Progenitor cell of endocrine pancreas (in vitro differentiated cells): ENCODE measurements at regions not wholly inside any gene's neighbourhood (a gene's known extent, or its start where the extent isn't known, plus 50 kb on each side); places are given as distances from the start of the nearest gene placed in this dataset.

ENCODE experiments used
- DNase-seq: peaks from one replicate; pipeline ENCODE4 v3.0.0; 2021; ENCODE audit warnings: low spot score; ENCODE audit not compliant: unreplicated experiment
- H3K27ac Mint-ChIP-seq: 2 replicates; pipeline ENCODE4 v1.8.0; 2021; ENCODE audit warnings: mild to moderate bottlenecking, moderate library complexity, mixed read lengths
- H3K27me3 Mint-ChIP-seq: 2 replicates; pipeline ENCODE4 v1.8.0; 2021; ENCODE audit warnings: mixed read lengths
- H3K36me3 Mint-ChIP-seq: 2 replicates; pipeline ENCODE4 v1.8.0; 2022; ENCODE audit warnings: mixed read lengths; ENCODE audit not compliant: insufficient read depth
- H3K4me1 Mint-ChIP-seq: 2 replicates; pipeline ENCODE4 v1.8.0; 2021; ENCODE audit warnings: low read depth, mixed read lengths
- H3K4me3 Mint-ChIP-seq: 2 replicates; pipeline ENCODE4 v1.8.0; 2021; ENCODE audit warnings: low read depth, mild to moderate bottlenecking, moderate library complexity, mixed read lengths
- H3K9me3 Mint-ChIP-seq: 2 replicates; pipeline ENCODE4 v1.8.0; 2021; ENCODE audit warnings: low read depth, mixed read lengths
- CTCF ChIP-seq: fragments of 200-600 bp; sonication (generic); IDR thresholded peaks from one replicate; pipeline ENCODE4 v1.5.0; 2021; ENCODE audit warnings: antibody characterized with exemption, mild to moderate bottlenecking; ENCODE audit not compliant: unreplicated experiment

GRCh38 chr10:65032867-65033769, 1511.9 kb downstream of the REEP3 start:
- H3K9me3 Mint-ChIP-seq = peaks cover 16% of the 10 kb centered on the region
- DNase-seq = no peak
- H3K27me3 Mint-ChIP-seq = no peaks in the 10 kb centered on the region
- TF ChIP-seq CTCF = no peak
- H3K4me3 Mint-ChIP-seq = no peak overlapping the region
- no peaks in the 10 kb centered on the region for H3K36me3 Mint-ChIP-seq
- peaks cover 11% of the 10 kb centered on the region for H3K4me1 Mint-ChIP-seq
- H3K27ac Mint-ChIP-seq = peak overlapping the region; percentile 71

DNA sequence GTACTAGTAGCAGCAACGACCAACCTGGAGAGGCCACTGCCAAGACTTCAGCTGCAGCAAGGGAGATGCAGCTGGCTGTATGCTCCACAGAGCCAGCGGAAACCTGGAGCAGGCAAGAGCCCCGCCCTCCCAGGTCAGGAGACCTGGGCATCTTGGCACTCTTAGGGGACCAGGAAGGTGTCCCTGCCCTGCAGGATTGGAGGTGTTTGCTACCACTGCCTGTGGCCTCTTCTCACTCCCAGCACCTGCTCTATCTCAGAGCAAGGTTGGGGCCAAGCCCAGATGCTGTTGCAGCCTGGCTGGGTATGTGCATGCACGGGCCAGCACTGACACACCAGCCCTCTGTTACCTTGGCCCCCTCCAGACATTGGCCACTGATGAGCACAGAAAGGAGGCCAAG, 1512.8 kb downstream of the REEP3 start:
- DNase-seq = no peak
- no peak overlapping the region for H3K4me3 Mint-ChIP-seq
- peaks cover 16% of the 10 kb centered on the region for H3K9me3 Mint-ChIP-seq
- no peak for TF ChIP-seq CTCF
- no peaks in the 10 kb centered on the region for H3K36me3 Mint-ChIP-seq
- peak overlapping the region; percentile 71 for H3K27ac Mint-ChIP-seq
- peaks cover 11% of the 10 kb centered on the region for H3K4me1 Mint-ChIP-seq
- no peaks in the 10 kb centered on the region for H3K27me3 Mint-ChIP-seq

DNA sequence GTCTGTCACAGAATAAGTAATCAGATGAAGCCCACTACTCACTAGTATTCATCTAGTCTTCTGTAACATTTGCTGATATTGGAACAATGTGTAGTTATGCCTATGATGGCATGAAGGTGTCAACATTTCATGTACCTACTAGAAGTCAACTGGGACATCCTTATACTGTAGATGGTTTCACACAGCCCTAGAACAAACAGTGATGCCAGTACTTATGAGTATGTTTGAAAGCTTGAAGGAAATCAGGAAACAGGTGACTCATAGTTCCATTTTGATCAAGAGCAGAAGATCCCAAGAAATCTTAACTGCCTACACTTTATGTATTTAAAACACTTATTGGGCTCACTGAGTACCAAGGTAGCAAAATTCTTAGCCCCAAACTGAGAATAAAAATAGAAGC, 1519.6 kb downstream of the REEP3 start:
- Mint-ChIP-seq H3K36me3 (no peaks in the 10 kb centered on the region), H3K27me3 (no peaks in the 10 kb centered on the region), H3K27ac (no peak overlapping the region), H3K4me3 (no peak overlapping the region), H3K9me3 (peaks cover 16% of the 10 kb centered on the region), H3K4me1 (no peaks in the 10 kb centered on the region)
- no peak for TF ChIP-seq CTCF
- DNase-seq = no peak

GRCh38 chr10:65041307-65041706, 1520.1 kb downstream of the REEP3 start:
- Mint-ChIP-seq H3K27me3 (no peaks in the 10 kb centered on the region), H3K4me1 (no peaks in the 10 kb centered on the region), H3K36me3 (no peaks in the 10 kb centered on the region), H3K4me3 (no peak overlapping the region), H3K9me3 (peaks cover 15% of the 10 kb centered on the region), H3K27ac (no peak overlapping the region)
- no peak for TF ChIP-seq CTCF
- no peak for DNase-seq

DNA sequence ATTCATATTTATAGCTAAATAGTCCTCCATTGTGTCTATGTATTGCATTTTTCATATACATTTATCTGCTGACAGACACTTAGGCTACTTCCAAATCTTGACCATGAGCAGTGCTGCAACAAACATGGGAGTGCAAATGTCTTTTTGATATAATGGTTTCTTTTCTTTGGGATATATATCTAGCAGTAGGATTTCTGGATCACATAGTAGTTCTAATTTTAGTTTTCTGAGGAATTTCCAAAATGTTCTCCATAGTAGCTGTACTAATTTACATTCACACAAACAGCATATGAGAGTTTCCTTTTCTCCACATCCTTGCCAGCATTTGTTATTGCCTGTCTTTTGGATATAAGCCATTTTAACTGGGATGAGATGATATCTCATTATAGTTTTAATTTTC, 1521.3 kb downstream of the REEP3 start:
- Mint-ChIP-seq H3K36me3 (no peaks in the 10 kb centered on the region), H3K4me1 (no peaks in the 10 kb centered on the region), H3K27me3 (no peaks in the 10 kb centered on the region), H3K4me3 (no peak overlapping the region), H3K27ac (no peak overlapping the region), H3K9me3 (peaks cover 15% of the 10 kb centered on the region)
- DNase-seq = no peak
- no peak for TF ChIP-seq CTCF
